ENCODE measurements at regions not wholly inside any gene's neighbourhood (a gene's known extent, or its start where the extent isn't known, plus 50 kb on each side); places are given as distances from the start of the nearest gene placed in this dataset.

- H3K4me1 ChIP-seq (ENCODE audit: control insufficient read depth in 1 of 2, insufficient read depth in 2 of 2, low read depth in 1 of 2, low read length in 1 of 2) = no peaks in the 10 kb centered on the region
- no peak for DNase-seq
- H3K79me2 ChIP-seq (ENCODE audit: insufficient read depth) = no peaks in the 10 kb centered on the region
- no peaks in the 10 kb centered on the region for H3K36me3 ChIP-seq (replicated peaks in 1 of 2; ENCODE audit: control insufficient read depth in 1 of 2, insufficient read depth in 2 of 2, low read length in 1 of 2)
- H2AFZ ChIP-seq (ENCODE audit: low read depth) = no peak overlapping the region
- H3K4me3 ChIP-seq (ENCODE audit: low read depth in 2 of 2, low read length in 1 of 2) = no peak overlapping the region
- POLR2A ChIA-PET = no interaction called here
- H3K4me2 ChIP-seq = no peak overlapping the region
- TF ChIP-seq MAX (IDR thresholded peaks at IDR 0.05; ENCODE audit: low read depth) (no peak), EZH2phosphoT487 (IDR thresholded peaks at IDR 0.05; ENCODE audit: borderline replicate concordance, low read depth) (no peak), YY1 (IDR thresholded peaks at IDR 0.05; ENCODE audit: low read depth) (no peak), REST (IDR thresholded peaks at IDR 0.05; ENCODE audit: low read depth, low read length) (no peak), FOSL2 (IDR thresholded peaks at IDR 0.05; ENCODE audit: borderline replicate concordance, low read depth) (no peak), CTCF (IDR thresholded peaks at IDR 0.05) (no peak), EP300 (IDR thresholded peaks at IDR 0.05; ENCODE audit: borderline replicate concordance in 1 of 2, low read depth in 1 of 2, low read length in 1 of 2) (no peak), TAF1 (IDR thresholded peaks at IDR 0.05; ENCODE audit: borderline replicate concordance, low read depth, low read length) (no peak), JUND (IDR thresholded peaks at IDR 0.05) (no peak), ZBTB33 (IDR thresholded peaks at IDR 0.05; ENCODE audit: borderline replicate concordance, low read depth) (no peak), RFX5 (IDR thresholded peaks at IDR 0.05; ENCODE audit: low read length) (no peak), MXI1 (IDR thresholded peaks at IDR 0.05; ENCODE audit: low read depth, low read length) (no peak), FOXJ3 (CRISPR knock-in tag; IDR thresholded peaks at IDR 0.05) (no peak), NFIC (IDR thresholded peaks at IDR 0.05; ENCODE audit: borderline replicate concordance) (no peak), CHD2 (IDR thresholded peaks at IDR 0.05; ENCODE audit: low read length, partially characterized antibody) (no peak)
- no peak overlapping the region for H3K27ac ChIP-seq (ENCODE audit: low read depth in 2 of 2, low read length in 1 of 2)
- H4K20me1 ChIP-seq (ENCODE audit: insufficient read depth) = no peaks in the 10 kb centered on the region
- peaks cover 8% of the 10 kb centered on the region; the same call in 1 of the 2 replicates for H3K27me3 ChIP-seq (ENCODE audit: insufficient read depth)
- no peaks in the 10 kb centered on the region for H3K9me2 ChIP-seq
- no peak overlapping the region for H3K9ac ChIP-seq
- no peaks in the 10 kb centered on the region for H3K9me3 ChIP-seq
- CTCF ChIA-PET = no interaction called here
- no peaks in the 10 kb centered on the region for H3F3A ChIP-seq (replicated peaks; ENCODE audit: insufficient read depth)
These were observed 304.7 kb downstream of the LRIG3 start for GRCh38 chr12:58615576-58615975.
